Stimulated activated naive CD8-positive, alpha-beta T cell treated with anti-CD3 and anti-CD28 coated beads, Interleukin-15, Interleukin-2, amounts not matched to agents 100 ng/mL and 50 ng/mL, for 24 hours (primary cell): ENCODE measurements at regions not wholly inside any gene's neighbourhood (a gene's known extent, or its start where the extent isn't known, plus 50 kb on each side); places are given as distances from the start of the nearest gene placed in this dataset.

ENCODE experiments used
- H3K27ac Mint-ChIP-seq: one replicate; pipeline ENCODE4 v1.8.0; 2021; ENCODE audit warnings: mild to moderate bottlenecking, mixed read lengths
- H3K27me3 Mint-ChIP-seq: one replicate; pipeline ENCODE4 v1.8.0; 2021; ENCODE audit warnings: mixed read lengths
- H3K36me3 Mint-ChIP-seq: one replicate; pipeline ENCODE4 v1.8.0; 2021; ENCODE audit warnings: low read depth, mixed read lengths
- H3K4me1 Mint-ChIP-seq: one replicate; pipeline ENCODE4 v1.8.0; 2021; ENCODE audit warnings: low read depth, mixed read lengths
- H3K4me3 Mint-ChIP-seq: one replicate; pipeline ENCODE4 v1.8.0; 2021; ENCODE audit warnings: mild to moderate bottlenecking, mixed read lengths
- H3K9me3 Mint-ChIP-seq: one replicate; pipeline ENCODE4 v1.8.0; 2021; ENCODE audit warnings: mixed read lengths

- Mint-ChIP-seq H3K4me3 (no peak overlapping the region), H3K27me3 (no peaks in the 10 kb centered on the region), H3K27ac (no peak overlapping the region), H3K36me3 (no peaks in the 10 kb centered on the region), H3K9me3 (peaks cover 12% of the 10 kb centered on the region), H3K4me1 (no peaks in the 10 kb centered on the region)
Observed at GRCh38 chr12:128116537-128116936, 150.4 kb upstream of the TMEM132C start.

DNA sequence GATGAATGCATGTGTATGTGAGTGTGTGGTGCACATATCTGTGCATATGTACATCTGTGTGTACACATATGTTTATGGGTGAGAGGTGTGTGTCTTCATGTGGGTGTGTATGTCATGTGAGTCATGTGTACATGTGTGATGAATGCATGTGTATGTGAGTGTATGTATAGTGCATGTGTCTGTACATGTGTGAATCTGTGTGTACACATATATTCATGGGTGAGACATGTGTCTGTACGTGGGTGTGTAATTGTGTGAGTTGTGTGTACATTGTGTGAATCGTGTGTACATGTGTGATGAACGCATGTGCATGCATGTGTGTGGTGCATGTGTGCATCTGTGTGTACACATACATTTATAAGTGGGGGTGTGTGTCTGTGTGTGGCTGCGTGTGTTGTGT is 146.9 kb upstream of the TMEM132C start:
- Mint-ChIP-seq H3K9me3 (peaks cover 12% of the 10 kb centered on the region), H3K27me3 (no peaks in the 10 kb centered on the region), H3K27ac (no peak overlapping the region), H3K36me3 (no peaks in the 10 kb centered on the region), H3K4me1 (no peaks in the 10 kb centered on the region), H3K4me3 (no peak overlapping the region)

DNA sequence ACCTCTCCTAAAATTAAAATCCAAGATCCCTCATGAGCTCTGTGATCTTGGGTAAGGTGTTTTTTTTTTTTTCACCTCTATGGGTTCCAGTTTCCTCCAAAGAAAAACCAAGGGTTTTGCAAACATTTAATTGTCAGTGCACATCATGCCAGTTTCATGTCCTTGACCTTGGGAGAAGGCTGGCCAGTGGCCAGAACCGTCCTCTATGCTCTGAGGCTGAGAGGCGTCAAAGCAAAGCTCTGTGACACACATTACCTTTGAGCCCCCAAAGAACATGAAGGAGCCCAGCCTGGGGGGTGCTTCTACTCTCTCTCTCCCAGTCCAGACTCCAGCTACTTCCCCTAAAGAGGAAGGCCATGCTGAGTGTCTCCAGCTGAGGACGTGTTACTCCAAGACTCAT is 145.5 kb upstream of the TMEM132C start:
- H3K27me3 Mint-ChIP-seq: no peaks in the 10 kb centered on the region
- peaks cover 6% of the 10 kb centered on the region for H3K9me3 Mint-ChIP-seq
- H3K4me1 Mint-ChIP-seq: no peaks in the 10 kb centered on the region
- H3K36me3 Mint-ChIP-seq: no peaks in the 10 kb centered on the region
- no peak overlapping the region for H3K4me3 Mint-ChIP-seq
- H3K27ac Mint-ChIP-seq: no peak overlapping the region

- Mint-ChIP-seq H3K4me1 (no peaks in the 10 kb centered on the region), H3K27ac (no peak overlapping the region), H3K9me3 (peaks cover 6% of the 10 kb centered on the region), H3K36me3 (no peaks in the 10 kb centered on the region), H3K4me3 (no peak overlapping the region), H3K27me3 (no peaks in the 10 kb centered on the region)
Observed at GRCh38 chr12:128123096-128123495, 143.9 kb upstream of the TMEM132C start.

- Mint-ChIP-seq H3K4me3 (no peak overlapping the region), H3K27me3 (no peaks in the 10 kb centered on the region), H3K9me3 (peaks cover 4% of the 10 kb centered on the region), H3K4me1 (no peaks in the 10 kb centered on the region), H3K27ac (no peak overlapping the region), H3K36me3 (no peaks in the 10 kb centered on the region)
Observed at GRCh38 chr12:128131955-128132354, 135.0 kb upstream of the TMEM132C start.

GRCh38 chr12:128133321-128134073 is 133.5 kb upstream of the TMEM132C start:
- Mint-ChIP-seq H3K4me1 (no peaks in the 10 kb centered on the region), H3K9me3 (peaks cover 5% of the 10 kb centered on the region), H3K27me3 (no peaks in the 10 kb centered on the region), H3K27ac (no peak overlapping the region), H3K36me3 (no peaks in the 10 kb centered on the region), H3K4me3 (no peak overlapping the region)

DNA sequence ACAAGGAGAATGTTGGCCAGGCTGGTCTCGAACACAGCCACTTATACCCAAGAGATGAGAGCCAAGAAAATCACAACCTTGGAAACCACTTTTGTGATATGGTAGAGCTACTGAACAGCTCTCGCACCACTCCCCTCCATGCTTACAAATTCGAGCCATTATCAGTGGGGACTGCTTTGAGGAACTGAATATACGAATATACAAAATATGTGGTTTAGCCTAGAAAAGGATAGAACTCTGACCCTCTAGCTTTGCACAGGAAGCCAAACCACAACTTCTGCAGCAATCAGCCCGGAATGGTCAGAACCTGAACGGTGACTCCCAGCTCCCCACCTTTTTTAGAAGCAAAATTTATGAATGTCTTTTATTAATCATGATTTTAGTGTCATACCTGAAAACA is 129.8 kb upstream of the TMEM132C start:
- no peaks in the 10 kb centered on the region for H3K36me3 Mint-ChIP-seq
- H3K4me1 Mint-ChIP-seq: no peaks in the 10 kb centered on the region
- no peaks in the 10 kb centered on the region for H3K27me3 Mint-ChIP-seq
- peaks cover 11% of the 10 kb centered on the region for H3K9me3 Mint-ChIP-seq
- no peak overlapping the region for H3K4me3 Mint-ChIP-seq
- H3K27ac Mint-ChIP-seq: no peak overlapping the region

- Mint-ChIP-seq H3K27ac (no peak overlapping the region), H3K4me3 (no peak overlapping the region), H3K9me3 (peaks cover 8% of the 10 kb centered on the region), H3K4me1 (no peaks in the 10 kb centered on the region), H3K36me3 (no peaks in the 10 kb centered on the region), H3K27me3 (no peaks in the 10 kb centered on the region)
Observed at GRCh38 chr12:128138125-128138524, 128.8 kb upstream of the TMEM132C start.

DNA sequence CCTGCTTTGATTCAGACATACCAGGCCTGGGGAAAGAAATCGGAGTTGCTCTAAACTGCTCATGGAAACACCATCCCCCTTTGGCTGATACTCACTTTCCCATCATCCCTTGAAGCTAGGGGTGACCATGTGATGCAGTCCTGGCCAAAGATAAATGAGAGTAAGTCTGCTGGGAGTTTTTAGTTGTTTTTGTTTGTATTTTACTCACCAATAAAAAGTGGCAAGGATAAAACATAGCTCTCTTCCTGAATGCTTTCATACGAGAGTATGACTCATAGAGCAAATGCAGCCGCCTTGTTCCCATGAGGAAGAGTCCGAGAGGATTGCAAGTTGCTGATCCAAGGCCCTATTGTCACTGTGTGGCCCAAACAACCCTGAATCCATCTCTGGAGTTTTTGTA is 126.4 kb upstream of the TMEM132C start:
- H3K36me3 Mint-ChIP-seq: no peaks in the 10 kb centered on the region
- H3K4me3 Mint-ChIP-seq: no peak overlapping the region
- no peaks in the 10 kb centered on the region for H3K4me1 Mint-ChIP-seq
- no peaks in the 10 kb centered on the region for H3K27me3 Mint-ChIP-seq
- H3K9me3 Mint-ChIP-seq: peaks cover 8% of the 10 kb centered on the region
- H3K27ac Mint-ChIP-seq: no peak overlapping the region

- Mint-ChIP-seq H3K4me3 (no peak overlapping the region), H3K27me3 (no peaks in the 10 kb centered on the region), H3K4me1 (no peaks in the 10 kb centered on the region), H3K27ac (no peak overlapping the region), H3K36me3 (no peaks in the 10 kb centered on the region), H3K9me3 (no peaks in the 10 kb centered on the region)
Observed at GRCh38 chr12:128150961-128151360, 116.0 kb upstream of the TMEM132C start.

DNA sequence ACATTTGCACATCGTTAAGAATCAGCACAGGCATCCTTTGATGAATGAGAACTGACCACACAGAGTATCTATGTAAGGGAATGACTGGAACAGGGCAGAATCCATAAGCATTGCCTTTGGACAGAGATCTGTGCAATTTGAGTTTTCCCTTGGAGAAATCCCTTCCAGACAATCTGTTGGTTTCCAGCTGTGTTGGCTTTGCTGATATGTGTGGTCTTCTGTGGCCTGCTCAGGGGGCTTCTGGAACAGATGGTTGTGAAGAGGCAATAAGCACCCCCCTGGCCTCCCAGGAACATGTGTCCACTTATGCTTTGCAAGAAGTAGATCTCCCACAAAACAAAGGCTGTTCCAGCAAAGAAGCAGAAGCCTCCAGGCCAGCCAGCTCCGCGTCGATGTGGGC is 111.4 kb upstream of the TMEM132C start:
- Mint-ChIP-seq H3K9me3 (no peaks in the 10 kb centered on the region), H3K27ac (no peak overlapping the region), H3K4me3 (no peak overlapping the region), H3K36me3 (no peaks in the 10 kb centered on the region), H3K4me1 (no peaks in the 10 kb centered on the region), H3K27me3 (no peaks in the 10 kb centered on the region)

- Mint-ChIP-seq H3K4me1 (no peaks in the 10 kb centered on the region), H3K27ac (no peak overlapping the region), H3K27me3 (no peaks in the 10 kb centered on the region), H3K9me3 (peaks cover under 1% of the 10 kb centered on the region), H3K4me3 (no peak overlapping the region), H3K36me3 (no peaks in the 10 kb centered on the region)
Observed at GRCh38 chr12:128163086-128163485, 103.9 kb upstream of the TMEM132C start.

DNA sequence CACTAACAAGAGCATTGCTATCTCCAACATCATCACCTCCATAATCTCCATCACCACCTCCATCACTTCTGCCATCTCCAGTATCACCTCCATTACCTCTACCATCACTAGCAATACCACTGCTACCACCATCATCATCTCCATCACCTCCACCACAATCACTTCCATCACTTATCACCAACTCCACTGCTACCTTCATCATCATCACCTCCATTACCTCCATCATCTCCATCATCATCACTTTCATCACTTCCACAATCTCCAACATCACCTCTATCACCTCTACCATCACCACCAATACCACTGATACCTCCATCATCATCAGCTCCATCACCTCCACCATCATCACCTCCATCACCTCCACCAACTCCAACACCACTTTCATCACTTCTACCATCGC is 102.4 kb upstream of the TMEM132C start:
- no peaks in the 10 kb centered on the region for H3K4me1 Mint-ChIP-seq
- no peaks in the 10 kb centered on the region for H3K27me3 Mint-ChIP-seq
- peaks cover 9% of the 10 kb centered on the region for H3K9me3 Mint-ChIP-seq
- no peak overlapping the region for H3K4me3 Mint-ChIP-seq
- H3K36me3 Mint-ChIP-seq: no peaks in the 10 kb centered on the region
- no peak overlapping the region for H3K27ac Mint-ChIP-seq

DNA sequence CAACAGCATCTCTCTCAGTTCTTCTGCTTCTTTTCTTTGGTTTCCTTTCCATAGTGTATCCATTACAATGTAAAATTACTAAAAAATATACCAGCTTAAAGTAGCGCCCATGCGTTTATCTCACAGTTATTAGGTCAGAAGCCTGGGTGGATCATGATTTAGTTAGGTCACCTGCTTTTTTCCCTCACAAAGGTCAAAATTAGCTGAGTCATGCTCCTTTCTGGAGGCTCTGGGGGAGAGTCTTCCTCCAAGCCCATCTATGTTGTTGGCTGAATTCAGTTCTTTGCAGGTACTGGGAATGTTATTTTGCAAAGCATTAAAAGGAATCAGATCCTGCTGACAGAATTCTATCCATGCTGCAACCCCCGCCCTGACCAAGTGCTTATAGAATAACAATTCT is 101.6 kb upstream of the TMEM132C start:
- Mint-ChIP-seq H3K36me3 (no peaks in the 10 kb centered on the region), H3K4me3 (no peak overlapping the region), H3K27me3 (no peaks in the 10 kb centered on the region), H3K9me3 (peaks cover 9% of the 10 kb centered on the region), H3K27ac (no peak overlapping the region), H3K4me1 (no peaks in the 10 kb centered on the region)

GRCh38 chr12:128168273-128168672 is 98.7 kb upstream of the TMEM132C start:
- H3K9me3 Mint-ChIP-seq: peaks cover 14% of the 10 kb centered on the region
- no peaks in the 10 kb centered on the region for H3K36me3 Mint-ChIP-seq
- H3K27ac Mint-ChIP-seq: no peak overlapping the region
- no peaks in the 10 kb centered on the region for H3K27me3 Mint-ChIP-seq
- H3K4me1 Mint-ChIP-seq: no peaks in the 10 kb centered on the region
- H3K4me3 Mint-ChIP-seq: no peak overlapping the region

DNA sequence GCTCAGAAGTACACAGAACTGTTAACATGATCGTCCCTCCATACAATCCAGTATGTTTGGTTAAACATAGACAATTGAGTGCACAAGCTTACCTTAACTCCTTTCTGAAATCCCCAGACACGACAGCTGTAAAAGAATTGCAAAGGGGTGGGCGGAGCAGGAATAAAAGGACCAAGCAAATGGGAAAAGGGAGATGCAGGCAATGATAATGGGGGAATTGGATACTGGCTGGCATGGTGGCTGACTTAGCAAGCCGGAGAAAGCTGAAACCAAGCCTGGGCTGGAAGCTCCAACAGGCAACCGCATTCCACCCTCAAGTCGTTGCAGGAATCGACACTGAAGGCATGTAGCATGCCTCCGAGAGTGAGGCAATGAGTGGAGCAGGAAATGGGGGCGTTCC is 96.8 kb upstream of the TMEM132C start:
- no peak overlapping the region for H3K4me3 Mint-ChIP-seq
- H3K9me3 Mint-ChIP-seq: peaks cover 14% of the 10 kb centered on the region
- H3K36me3 Mint-ChIP-seq: no peaks in the 10 kb centered on the region
- H3K27me3 Mint-ChIP-seq: no peaks in the 10 kb centered on the region
- H3K4me1 Mint-ChIP-seq: no peaks in the 10 kb centered on the region
- H3K27ac Mint-ChIP-seq: no peak overlapping the region
